HG03469 (cell line): ENCODE measurements at regions not wholly inside any gene's neighbourhood (a gene's known extent, or its start where the extent isn't known, plus 50 kb on each side); places are given as distances from the start of the nearest gene placed in this dataset.
"Not testable (repeated sequence)": the region's sequence is repeated elsewhere in the genome, so short reads cannot be mapped to it uniquely, and the experiment has no call there.

Experiments
- ATAC-seq: cut with Tn5 transposase; IDR thresholded peaks from one replicate; pipeline ENCODE4 v1.9.1; 2021; ENCODE audit warnings: mild to moderate bottlenecking, moderate library complexity, moderate number of reproducible peaks; ENCODE audit not compliant: unreplicated experiment

- ATAC-seq: no peak
Observed at GRCh38 chr10:78594559-78595268, 474.1 kb upstream of the ZMIZ1 start.

DNA sequence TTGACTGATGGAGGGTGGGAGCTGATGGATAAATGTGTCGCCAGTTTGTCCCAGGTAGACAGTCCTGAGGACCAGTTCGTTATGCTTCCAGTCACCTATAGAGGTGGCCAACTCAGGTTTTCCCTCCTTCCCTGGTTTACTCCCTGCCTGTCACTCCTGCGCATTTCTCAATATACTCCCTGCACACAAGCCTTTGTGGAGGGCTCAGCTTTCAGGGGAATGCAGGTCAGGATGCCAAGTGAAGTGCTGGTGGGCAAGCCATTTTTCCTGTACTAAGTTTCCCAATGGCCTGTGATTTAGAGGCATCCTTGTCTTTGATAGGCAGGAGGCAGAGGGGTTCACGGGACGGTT is 473.5 kb upstream of the ZMIZ1 start:
- no peak for ATAC-seq

- no peak for ATAC-seq
Observed at GRCh38 chr10:78596556-78596955, 472.2 kb upstream of the ZMIZ1 start.

- no peak for ATAC-seq
Observed at GRCh38 chr10:78597796-78598555, 470.8 kb upstream of the ZMIZ1 start.

DNA sequence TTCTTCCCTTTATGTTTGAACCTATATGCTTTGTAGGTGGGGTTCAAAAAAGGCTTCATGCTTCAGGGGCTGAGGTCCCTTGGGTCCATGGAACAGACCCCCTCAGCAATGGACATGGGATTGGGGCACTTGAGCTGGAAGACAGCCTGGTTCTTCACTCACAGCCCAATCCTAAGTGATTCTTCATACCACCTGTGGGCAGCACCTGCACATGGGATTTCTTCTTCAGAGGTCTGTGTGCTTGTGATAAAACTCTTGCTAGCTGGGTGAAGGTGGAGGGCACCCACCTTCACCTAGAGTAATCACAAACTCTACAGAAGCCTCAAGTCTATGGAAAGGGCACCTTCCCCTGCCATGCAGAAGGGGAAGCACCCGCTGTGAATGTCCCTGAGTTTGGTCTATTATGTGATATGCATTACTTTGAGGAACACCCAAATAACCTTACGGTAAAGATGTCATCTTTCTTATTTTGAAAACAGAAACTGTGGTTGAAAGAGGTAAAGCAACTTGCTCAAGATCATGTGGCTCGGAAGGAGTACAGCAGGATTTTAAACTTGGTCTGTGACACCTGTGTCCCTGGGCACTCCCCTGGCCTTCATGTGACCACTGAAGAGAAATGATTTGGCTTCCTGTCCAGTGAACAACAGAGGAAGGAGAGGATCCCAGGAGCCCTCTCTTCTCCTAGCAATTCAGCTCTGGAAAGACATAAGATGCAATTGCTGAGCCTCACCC is 469.5 kb upstream of the ZMIZ1 start:
- no peak for ATAC-seq

GRCh38 chr10:78600121-78600665 is 468.6 kb upstream of the ZMIZ1 start:
- no peak for ATAC-seq

DNA sequence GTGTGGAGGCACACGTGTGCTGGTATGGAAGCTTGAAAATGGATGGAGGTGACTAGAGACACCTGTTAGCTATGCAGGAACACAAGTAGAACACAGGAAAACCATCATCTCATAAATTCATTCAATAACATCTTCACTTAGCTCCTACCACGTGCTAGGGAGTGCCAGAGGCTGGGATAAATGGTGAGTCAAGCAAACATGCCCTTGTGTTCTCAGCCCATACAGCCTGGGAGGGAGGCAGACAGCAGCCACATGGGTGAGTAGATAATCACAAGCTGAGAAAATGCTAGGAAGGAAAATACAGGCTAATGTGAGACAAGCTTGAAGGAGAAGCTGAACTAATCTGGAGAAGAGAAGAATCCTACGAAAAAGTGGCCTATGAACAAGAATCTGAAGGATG is 468.0 kb upstream of the ZMIZ1 start:
- ATAC-seq: no peak

DNA sequence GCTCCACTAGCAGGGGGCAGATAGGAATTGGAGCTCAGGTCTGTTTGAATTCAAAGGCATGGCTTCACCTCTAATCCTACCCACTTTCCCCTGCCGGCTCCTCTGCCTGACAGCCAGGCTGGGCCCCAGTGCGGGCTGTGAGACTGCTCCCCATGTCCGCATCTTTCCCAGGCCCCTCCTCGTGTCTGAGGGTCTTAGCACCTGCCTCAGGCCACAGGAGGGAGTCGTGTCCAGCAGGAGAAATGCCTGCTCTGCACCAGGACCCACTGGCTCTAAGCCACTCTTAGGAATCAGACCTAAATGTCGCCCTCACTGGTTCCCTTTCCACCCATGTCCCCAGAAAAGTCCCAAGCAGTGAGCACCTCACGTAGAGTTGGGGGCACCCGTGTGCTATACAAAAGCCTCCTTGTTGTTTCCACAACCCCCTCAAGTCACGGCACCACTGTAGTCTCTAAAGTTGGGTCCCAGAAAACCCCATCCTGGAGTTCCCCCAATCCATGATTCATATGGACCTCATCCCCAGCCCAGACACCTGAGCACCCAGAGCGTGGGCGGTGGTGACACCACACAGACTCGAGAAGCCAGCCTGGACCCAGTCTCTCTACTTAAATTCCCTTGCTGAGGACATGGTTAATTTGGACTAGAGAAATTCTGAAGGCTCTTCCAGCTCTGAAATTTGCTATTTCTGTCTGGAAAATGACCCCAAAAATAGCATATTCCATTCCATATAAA is 466.4 kb upstream of the ZMIZ1 start:
- ATAC-seq: no peak

DNA sequence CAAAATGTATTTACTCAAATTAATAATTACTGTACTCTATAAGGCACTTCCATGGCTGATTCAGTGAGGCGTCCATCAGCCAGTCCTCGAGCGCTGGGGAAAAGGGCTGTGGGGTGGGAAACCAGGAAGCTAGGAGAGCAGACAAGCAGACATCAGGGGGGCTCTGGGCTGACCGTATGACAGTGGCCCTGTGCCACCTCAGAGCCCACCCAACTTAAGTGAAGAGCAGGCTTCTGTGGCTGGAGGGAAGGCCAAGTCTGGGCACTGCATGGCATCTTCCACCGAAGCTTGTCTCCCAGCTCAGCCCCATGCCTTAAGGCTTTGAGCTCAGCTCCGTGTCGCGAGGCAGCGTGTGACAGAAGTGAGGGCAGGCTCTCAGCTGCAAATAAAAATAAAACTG is 464.5 kb upstream of the ZMIZ1 start:
- no peak for ATAC-seq

GRCh38 chr10:78604721-78605120 is 464.0 kb upstream of the ZMIZ1 start:
- ATAC-seq: no peak

- no peak for ATAC-seq
Observed at GRCh38 chr10:78605800-78606350, 462.9 kb upstream of the ZMIZ1 start.

- ATAC-seq: not testable (repeated sequence)
Observed at GRCh38 chr10:78606766-78607165, 462.0 kb upstream of the ZMIZ1 start.

DNA sequence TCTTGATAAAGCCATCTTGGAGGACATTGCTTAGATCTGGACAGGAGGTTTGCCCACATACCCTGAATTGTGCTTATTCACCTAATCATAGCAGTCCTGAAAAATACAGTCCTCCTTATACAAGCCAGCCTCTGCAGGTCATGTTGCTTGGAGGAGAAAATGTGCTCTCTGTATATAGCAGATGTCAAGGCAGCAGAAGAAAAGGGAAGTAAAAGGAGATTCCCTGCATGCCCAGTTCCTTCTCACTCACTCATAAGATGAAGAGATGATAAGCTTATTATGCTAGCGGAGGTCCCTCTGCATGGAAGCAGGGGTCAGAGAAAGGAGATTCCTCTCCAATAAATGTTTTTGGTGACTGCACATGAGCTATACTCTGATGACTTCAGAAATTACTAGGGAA is 458.8 kb upstream of the ZMIZ1 start:
- no peak for ATAC-seq

GRCh38 chr10:78613132-78613531 is 455.6 kb upstream of the ZMIZ1 start:
- ATAC-seq: no peak

DNA sequence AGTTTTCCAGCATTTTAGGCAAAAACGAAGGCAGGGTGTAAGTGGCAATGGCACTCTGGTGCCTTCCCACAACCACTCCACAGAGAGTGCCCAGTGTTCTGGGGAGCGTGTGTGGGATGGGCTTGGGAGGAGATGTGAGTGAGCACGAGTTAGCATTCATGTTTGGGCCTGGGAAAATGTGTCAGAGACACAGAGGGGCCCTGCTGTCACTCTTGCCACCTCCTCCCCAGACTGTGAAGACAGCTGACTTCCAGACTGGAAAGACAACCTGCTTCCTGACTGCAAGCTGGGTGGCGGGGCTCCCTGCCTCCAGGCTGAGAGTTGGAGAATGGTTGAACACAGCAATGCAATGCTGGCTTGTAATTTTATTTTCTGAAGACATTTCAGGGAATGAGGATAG is 454.5 kb upstream of the ZMIZ1 start:
- ATAC-seq: no peak

- ATAC-seq: no peak
Observed at GRCh38 chr10:78614744-78615143, 454.0 kb upstream of the ZMIZ1 start.

DNA sequence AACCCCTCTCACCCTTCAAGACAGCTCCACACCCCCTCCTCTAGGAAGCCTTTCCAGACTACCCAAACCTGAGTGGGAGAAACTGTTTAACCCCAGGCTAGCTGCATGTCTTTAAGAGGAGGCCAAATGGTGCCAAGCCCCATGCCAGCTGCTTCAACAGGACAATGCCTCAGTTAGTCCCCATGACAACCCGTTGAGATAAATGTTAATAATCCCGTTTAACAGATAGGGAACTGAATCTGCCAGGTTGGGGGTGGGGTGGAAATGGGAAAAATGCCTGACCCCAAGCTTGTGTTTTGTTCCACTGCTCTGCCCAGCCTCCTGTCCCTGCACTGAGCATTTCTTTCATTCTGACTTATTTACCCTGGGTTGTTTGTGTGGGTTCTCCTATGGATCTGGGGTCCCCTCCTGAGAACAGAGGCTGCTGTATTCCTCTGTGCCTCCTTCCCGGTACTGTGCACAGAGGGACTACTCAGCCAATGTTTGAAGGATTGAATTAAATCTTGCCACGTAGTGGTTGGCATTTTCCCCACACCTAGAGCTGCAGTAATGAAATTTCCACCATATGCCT is 452.6 kb upstream of the ZMIZ1 start:
- no peak for ATAC-seq

- ATAC-seq: no peak
Observed at GRCh38 chr10:78617115-78617514, 451.7 kb upstream of the ZMIZ1 start.

GRCh38 chr10:78617631-78618030 is 451.1 kb upstream of the ZMIZ1 start:
- ATAC-seq: no peak

GRCh38 chr10:78618050-78618449 is 450.7 kb upstream of the ZMIZ1 start:
- ATAC-seq: no peak
